IPS DF 19.7 (cell line): ENCODE measurements at regions not wholly inside any gene's neighbourhood (a gene's known extent, or its start where the extent isn't known, plus 50 kb on each side); places are given as distances from the start of the nearest gene placed in this dataset.

Experiments
- DNase-seq: peaks from one replicate; pipeline ENCODE4 v3.0.0-alpha.2; 2013; ENCODE audit warnings: low read depth, low spot score

DNA sequence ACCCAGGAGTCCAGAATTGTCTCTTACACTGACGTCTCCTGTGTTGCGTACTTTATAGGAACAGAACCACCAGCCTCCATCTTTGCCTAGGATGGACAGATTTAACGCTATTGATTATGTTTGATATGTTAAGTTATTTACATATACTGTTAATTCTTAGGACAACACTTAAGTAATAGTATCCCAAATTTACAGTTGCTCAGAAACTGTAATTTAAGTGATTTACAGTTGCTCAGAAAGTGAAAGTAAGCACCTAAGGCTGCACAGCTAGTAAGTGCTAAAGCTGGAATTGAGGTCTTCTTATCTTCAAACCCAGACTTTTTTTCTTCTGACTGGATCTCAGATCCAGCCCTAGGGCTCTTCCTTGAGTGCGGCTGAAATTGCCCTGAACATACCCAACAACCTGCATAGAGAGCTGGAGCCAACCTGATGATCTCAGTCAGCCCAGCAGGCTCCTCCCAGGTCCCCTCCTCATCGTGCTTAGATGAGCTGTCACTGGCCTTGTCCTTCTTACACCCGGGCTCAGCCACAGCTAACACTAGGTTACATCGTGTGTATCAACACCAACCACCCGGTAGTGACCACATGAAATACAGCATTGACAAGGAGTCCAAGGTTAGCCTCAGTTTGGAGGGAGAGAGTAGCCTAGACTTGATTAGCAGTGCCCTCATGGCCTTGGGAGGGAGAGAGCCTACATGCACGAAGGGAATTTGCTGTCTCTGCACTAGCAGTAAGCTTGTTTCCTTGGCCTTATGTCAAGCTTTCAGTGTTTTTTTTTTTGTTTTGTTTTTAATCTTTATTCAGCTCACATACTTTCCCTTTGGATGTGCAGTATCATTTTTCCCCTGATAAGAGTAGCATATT lies 111.1 kb upstream of the ARHGAP5 start:
- DNase-seq = no peak

DNA sequence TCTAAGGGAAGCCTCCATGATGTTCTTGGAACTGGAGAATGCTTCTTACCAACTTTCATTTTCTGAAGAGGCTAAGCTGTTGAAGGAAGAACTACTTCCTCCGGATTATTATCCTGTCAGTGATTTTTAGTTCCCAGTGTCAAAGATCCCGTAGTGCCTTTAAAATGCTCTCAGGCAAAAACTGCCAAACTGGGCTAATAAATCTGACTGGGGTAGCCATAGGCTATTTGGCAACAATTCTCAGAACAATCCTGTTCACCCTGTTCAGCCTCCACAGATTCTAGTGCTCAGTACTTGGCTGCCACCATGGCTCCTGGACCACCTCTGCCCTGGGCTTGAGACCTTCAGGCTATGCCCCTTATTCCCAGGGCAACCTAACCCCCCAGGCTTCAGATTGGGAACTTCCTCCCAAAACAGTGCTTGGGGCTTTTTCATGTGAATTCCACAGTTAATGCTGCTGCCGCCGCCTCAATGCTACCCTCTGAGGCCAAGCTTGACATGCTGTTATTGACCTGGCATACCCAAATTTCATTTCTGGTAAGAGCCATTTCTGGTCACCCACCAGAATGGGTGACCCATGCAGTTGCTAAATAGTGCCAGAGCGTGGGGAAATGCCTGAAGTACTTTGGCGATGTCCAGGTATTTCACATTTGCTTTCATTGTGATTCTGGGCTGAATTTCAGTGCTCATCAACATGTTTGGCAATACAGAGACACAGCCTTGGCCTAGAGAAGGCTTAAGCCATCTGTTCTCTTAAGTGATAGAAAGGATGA lies 110.0 kb upstream of the ARHGAP5 start:
- DNase-seq = no peak

DNA sequence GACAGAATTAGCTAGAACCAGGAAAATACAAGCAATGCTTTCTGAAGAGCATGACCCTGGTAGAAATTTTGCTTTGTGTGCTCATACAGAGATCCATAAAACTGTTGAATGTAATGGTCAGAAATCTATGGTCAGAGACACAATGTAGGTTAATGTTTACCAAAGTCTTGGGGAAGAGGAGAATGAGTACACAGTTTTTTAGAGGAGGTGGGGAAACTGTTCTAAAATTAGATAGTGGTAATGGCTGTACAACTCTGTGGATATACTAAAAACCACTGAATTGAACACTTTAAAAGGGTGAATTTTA lies 109.5 kb upstream of the ARHGAP5 start:
- DNase-seq = no peak

DNA sequence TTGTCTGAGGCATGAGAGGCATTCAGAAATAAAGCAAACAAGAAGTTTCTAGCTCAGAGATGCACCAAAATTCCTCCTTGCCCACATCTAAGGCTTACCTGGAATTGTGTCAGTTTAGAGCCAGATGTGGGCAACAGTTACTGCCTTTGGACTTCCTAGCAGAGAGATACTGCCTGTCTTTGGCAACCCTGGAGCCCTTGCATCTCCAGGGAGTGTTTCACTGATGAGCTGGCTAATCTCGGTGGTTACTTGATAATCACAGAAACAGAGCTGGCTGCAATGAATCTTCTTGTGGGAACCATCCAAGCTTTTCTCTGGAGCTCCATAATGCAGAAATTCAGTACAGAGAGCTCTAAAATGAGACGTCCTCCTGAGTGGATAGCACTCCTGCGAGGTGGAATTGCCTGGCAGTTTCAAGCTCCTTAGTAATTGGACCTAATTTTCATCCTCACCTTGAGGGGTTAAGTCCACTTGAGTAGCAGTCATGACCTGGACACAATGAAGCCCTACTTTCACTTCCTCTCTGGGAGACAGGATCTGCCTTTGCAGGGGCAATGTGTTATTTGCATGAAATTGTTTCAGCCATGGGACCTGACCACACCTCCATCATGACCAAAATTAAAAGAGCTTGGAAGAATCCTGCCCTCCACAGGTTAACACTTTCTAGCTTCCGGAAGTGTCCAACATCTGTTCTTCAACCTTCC lies 108.8 kb upstream of the ARHGAP5 start:
- DNase-seq = no peak

DNA sequence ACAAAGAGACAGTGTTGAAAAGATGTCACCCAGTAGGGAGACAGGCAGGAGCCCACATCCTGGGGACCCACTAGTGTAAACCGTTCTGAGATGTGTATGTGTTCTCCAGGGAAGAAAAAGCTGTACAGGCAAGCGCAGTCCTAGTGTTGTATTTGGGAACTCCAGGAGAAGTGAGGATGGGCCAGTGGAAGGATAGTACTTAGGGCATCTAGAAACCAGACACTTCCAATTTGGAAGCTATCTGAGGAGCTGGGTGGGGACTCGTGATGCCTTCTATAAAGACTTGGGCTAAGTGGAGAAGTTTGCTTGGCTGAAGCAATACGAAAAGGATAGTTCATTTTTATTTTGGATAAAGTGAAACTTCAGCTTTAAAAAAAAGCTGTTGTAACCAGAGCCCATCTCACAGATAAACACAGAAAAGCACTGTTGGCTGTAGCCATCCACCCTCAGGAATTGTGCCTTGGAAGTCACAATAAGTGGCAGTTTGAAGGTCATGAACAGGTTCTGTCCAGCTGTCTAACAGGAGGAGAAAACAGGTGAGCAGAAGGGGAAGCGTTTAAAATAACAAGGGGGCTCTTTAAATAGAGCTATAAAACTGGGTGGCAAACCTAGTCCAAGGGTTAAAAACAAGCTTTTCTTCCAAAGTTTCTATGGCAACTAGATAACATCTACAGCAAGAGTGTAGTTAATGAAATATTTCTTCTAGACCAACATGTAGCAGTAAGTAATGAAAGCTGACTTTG lies 108.0 kb upstream of the ARHGAP5 start:
- no peak for DNase-seq

DNA sequence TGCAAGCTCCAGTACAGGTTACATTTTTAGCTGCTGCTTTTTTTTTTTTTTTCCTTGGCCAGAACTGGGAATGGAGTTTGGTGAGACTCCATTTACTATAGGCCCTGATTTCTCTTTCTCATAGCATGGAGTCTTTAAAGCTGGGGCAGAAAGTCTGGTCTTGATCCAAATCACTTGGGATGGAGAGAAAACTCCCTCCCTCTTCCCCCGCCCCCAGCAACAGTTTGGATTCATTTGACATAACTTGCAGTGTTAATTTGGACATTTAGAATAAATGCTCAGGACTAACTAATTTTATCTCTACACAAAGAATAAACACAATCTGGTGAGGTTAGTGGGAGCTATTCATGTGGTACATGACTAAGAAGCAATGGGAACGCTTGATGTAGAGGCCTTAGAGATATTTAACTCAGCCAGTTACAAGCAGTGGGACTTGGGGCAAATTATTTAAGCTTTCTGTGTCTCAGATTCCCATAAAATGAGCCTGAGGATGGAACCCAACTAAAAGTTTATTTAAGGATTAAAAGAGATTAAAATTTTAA lies 107.3 kb upstream of the ARHGAP5 start:
- DNase-seq = no peak

DNA sequence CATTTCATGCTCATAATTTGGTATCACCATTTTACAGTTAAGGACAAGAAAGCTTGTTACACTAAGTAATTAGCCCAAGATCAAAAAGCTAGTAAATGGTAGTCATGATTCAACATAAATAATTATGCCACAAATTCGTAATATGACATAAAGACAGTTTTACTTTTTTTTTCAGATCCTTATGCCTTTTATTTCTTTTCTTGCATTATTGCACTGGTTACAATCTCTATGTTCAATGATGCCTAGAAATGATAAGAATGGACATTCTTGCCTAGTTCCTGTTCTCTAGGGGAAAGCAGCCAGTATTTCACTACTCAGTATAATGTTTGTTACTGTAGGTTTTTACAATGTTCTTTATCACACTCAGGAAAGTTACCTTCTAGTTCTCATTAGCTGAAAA lies 106.4 kb upstream of the ARHGAP5 start:
- no peak for DNase-seq

DNA sequence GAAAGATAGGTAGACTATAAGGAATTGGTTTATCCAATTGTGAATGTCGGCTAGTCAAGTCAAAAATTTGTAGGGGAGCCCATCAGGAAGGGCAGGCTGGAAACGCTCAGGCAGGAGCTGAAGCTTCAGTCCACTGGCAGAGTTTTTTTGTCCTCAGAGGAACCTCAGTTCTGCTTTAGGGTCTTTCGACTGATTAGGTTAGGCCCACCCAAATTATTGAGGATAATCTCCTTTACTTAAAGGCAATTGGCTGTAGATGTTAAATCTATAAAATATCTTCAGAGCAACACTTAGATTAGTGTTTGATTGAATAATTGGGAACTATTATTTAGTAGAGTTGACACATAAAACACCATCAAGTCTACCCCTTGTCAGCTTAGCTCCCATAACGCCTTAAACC lies 105.5 kb upstream of the ARHGAP5 start:
- DNase-seq = no peak

DNA sequence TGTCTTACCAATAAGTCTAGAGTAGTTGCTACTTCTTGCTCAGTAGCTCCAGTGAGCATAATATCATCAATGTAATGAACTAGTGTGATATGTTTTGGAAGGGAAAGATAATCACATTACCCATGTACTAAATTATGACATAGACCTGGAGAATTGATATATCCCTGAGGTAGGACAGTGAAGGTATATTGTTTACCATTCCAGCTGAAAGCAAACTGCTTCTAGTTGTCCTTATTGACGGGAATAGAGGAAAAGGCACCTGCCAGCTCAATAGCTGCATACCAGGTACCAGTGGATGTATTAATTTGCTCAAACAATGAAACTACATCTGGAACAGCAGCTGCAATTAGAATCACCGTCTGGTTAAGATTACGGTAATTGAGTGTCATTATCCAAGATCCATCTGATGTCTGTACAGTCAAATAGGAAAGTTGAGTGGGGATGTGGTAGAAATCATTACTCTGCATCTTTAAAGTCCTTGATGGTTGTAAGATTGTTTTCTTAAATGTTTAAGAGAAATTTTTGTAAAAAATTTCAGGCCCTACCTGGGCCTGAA lies 100.0 kb upstream of the ARHGAP5 start:
- DNase-seq = no peak

DNA sequence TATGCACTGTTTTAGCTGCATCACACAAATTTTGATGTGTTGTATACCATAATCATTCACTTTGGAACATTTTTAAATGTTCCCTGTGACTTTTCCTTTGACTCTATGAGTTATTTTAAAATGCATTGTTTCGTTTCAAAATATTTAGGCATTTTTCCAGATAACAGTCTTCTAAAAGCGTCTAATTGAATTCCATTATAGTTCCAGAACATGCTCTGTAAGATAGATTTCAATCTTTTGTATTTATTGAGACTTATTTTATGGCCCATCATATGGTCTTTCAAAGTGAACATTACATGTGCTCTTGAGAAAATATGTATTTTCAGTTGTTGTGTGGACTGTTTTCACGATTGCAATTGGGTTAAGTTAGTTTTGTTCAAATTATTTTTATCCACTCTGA lies 98.7 kb upstream of the ARHGAP5 start:
- no peak for DNase-seq

DNA sequence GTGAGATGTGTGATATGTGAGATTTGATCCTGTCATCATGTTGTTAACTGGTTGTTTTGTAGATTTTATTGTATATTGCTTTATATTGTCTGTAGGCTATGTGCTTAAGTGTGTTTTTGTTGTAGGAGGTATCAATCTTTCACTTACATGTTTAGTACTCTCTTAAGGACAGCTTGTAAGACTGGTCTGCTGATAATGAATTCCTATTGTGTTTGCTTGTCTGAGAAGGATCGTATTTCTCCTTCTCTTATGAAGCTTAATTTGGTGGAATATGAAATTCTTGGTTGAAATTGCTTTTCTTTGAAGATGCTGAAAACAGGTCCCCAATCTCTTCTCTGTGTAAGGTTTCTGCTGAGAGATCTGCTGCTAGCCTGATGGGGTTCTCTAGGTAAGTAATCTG lies 94.5 kb upstream of the ARHGAP5 start:
- no peak for DNase-seq

DNA sequence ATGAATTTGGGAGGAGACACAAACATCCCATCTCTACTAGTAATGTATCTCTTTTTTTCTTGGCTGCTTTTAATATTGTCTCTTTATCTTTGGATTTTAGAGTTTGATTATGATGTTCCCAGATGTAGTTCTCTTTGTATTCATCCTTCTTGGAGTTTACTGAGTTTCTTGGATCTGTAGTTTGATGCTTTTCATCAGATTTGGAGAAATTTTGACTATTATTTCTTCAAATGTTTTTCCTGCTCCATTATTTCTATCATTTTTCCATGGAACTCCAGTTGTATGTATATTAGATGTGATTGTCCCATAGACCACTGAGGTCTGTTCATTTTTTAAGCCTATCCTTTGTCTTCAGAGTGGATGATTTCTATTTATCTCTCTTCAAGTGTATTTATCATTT lies 90.7 kb upstream of the ARHGAP5 start:
- no peak for DNase-seq

DNA sequence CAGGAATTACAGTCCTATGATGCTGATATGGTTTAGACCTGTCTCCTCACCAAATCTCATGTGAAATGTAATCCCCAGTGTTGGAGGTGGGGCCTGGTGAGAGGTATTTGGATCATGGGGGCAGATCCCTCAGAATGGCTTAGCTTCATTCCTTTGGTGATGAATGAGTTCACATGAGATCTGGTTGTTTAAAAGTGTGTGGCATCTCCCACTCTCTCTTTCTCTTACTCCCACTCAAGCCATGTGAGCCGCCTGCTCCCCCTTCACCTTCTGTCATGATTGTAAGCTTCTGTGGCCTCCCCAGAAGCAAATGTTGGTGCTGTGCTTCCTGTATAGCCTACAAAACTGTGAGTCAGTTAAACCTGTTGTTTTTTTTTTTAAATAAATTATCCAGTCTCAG lies 89.4 kb upstream of the ARHGAP5 start:
- DNase-seq = no peak

DNA sequence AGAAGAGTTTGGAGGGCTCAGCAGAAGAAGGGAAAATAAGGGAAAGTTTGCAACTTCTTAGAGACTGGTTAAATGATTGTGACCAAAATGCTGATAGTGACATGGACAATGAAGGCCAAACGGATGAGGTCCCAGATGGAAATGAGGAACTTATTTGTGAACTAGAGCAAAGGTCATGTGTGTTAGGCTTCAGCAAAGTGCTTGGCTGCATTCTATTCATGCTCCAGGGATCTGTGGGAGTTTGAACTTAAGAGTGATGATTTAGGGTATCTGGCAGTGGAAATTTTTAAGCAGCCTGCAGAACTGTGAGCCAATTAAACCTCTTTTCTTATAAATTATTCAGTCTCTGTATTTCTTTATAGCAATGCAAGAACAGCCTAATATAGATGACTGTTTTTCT lies 88.9 kb upstream of the ARHGAP5 start:
- DNase-seq = no peak

DNA sequence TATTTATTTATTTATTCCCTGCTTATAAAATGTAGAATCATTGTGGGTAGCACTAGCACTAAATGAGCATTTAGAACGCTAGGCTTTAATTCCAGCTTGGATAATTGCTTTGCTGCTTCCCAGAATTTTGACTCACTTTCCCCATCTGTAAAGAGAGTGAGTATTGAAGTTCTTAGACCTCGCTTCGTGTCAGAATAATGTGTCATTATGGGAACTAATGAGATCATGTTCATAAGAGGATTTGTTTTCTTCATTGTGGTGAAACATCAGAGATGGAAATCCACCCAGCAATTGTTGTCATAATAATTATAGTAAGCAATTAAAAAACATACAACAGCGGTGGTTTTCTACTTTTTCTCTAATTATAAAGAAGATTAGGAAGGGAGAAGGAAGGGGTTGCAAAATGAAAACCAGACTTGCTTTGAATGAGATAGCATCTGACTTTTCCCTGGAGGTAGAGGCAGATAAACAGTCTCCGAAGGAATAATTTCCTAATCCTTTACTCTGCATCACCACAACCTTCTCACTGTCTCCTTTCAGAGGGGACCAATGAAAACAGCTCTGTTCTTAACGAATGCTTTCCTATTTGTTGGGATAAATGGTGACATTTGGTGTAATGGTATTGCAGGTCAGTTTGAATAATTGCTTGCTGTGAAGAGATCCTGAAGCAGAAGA lies 86.8 kb upstream of the ARHGAP5 start:
- DNase-seq = no peak

DNA sequence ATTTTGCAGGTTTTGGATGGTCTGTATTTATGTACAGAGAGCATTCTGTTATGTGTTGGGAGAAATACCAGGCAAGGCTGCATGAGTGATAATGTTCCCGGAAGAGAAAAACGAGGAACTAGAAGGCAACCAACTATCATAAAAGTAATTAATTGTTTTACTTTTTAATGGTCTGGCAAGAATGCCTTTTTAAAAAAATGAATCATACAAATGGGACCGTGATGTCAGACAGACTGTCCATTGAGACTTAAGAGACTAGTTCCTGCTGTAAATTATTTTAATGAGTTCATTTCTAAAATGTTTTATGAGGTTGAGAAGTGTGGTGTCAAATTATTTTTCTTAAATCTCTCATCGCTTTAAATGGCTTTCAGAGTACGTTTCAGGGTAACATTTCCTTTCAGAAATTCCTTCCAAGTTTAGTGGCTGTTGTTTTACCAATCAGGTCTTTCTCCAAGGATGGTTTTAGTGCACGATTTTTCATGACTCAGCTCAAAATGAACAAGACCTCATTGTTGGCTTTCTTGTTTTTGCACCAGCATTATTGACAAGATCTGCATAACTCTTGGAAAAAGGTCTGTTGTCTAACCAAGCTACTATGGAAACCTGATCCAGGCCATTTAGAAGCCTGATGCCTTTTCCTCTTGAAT lies 86.1 kb upstream of the ARHGAP5 start:
- DNase-seq = no peak

DNA sequence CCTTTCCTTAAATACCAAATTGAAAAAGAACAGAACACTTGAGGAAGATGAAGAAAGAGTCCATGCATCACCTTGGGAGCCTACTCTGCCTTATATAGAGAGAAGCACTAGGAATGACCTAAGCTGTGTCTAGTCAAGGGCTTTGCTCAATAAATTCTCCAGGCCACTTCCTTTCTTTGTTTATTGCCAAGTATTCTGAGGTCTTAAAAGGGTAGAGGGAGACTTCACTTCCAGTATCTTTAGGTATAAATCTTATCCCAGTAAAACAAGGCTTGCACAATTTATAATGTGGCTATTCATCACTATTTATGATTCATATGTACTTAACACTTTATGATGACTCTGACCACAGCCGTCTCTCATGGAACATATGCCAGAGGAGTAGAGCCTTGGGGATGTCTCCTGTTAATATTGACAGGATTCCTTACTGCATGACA lies 85.1 kb upstream of the ARHGAP5 start:
- DNase-seq = no peak

DNA sequence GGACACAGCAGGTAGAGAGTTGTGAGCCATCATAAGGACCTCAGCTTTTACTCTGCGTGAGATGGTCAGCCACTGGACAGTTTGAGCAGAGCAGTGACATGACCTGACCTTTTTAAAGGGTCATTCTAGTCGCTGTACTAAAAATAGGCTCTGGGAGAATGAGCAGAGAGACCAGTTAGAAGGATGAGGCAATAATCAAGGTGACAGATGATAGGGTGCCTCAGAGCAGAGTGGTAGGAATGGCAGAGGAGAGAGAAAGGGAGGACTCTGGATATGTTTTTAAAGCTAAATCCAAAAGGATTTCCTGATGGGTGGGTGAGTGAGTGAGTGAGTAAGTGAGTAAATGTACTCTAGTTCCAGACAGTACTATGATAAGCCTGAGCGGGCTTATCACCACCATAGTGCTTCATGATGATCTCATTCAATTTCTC lies 83.6 kb upstream of the ARHGAP5 start:
- no peak for DNase-seq

DNA sequence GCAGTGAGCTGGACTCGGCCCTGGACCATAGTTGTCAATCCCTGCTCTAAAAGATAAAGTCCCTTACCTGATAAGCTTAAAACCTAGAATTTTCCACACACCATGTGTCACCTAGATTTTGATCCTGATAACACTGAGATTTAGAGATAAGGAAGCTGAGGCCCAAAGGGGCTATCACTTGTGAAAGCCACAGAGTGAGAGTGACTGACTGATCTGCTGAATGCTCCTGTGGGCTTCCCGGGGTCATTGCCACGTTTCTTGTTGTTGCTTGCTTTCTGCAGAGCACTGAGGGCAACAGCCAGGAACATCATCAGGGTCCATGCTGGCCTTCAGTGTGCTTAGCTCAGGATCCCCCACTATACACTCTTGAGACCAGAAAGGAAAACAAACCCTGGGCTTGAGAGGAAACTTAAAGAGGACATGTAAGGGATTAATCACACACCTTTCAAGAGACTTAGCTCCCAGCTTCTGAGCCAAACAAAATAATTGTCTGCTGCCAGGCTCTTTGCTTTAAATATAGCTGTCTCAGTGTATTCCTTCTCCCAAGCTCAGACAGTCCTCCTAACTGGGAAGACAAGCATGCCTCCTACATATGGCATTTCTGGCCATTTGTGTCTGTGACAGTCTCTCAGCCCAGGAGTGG lies 82.6 kb upstream of the ARHGAP5 start:
- DNase-seq = no peak

DNA sequence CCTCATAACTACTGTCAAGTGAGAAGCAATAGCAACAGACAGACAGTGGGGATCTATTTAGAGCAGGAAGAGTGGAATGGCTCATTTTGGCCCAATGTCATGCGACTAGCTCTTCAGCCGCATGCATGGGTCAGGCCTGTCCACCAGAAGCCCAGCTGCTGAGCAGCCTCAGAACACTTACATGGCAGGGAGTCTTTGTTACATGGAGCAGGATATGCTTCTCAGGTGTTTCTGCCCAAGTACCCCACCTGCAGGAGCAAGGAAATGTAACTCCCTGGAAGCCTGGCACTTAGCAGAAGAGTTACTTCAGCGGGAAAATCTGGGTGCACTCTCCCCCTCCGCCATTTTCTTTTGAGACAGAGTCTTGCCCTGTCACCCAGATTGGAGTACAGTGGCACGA lies 73.5 kb upstream of the ARHGAP5 start:
- DNase-seq = peak; percentile 30
